ENCODE measurements at regions not wholly inside any gene's neighbourhood (a gene's known extent, or its start where the extent isn't known, plus 50 kb on each side); places are given as distances from the start of the nearest gene placed in this dataset.

- H4K5ac ChIP-seq (ENCODE audit: insufficient read length, low read depth, low read length): no peak overlapping the region
- no peak overlapping the region for H2BK15ac ChIP-seq (ENCODE audit: low read depth, low read length)
- no peaks in the 10 kb centered on the region for H3K9me3 ChIP-seq (ENCODE audit: control insufficient read depth, low read depth, low read length)
- no peak overlapping the region for H2AFZ ChIP-seq (ENCODE audit: low read length)
- H3K56ac ChIP-seq (ENCODE audit: insufficient read length, low read depth, low read length): no peak overlapping the region
- no peak overlapping the region for H2BK20ac ChIP-seq (ENCODE audit: low read depth, low read length, poor library complexity, severe bottlenecking)
- no peak overlapping the region for H3K27ac ChIP-seq (ENCODE audit: insufficient read length, low read depth, low read length)
- no peaks in the 10 kb centered on the region for H3K79me1 ChIP-seq (ENCODE audit: insufficient read depth, low read depth, low read length, poor library complexity, severe bottlenecking)
- H2BK120ac ChIP-seq (ENCODE audit: low read depth, low read length, poor library complexity, severe bottlenecking): no peak overlapping the region
- no peak overlapping the region for H3K23ac ChIP-seq (ENCODE audit: insufficient read length, low read depth, low read length)
- Mint-ChIP-seq H3K27me3 (ENCODE audit: low read depth) (peaks cover 3% of the 10 kb centered on the region), H3K27ac (no peak overlapping the region; a peak in 1 of 7 replicates), H3K4me3 (no peak overlapping the region), H3K4me1 (peaks cover 0 to 5% of the 10 kb centered on the region in 2 experiments; a peak in 2 of 4 replicates), H3K9me3 (no peaks in the 10 kb centered on the region), H3K36me3 (ENCODE audit: insufficient read depth in 1 of 3, low read depth in 3 of 3) (no peaks in the 10 kb centered on the region; a peak in 1 of 7 replicates)
- H3K18ac ChIP-seq (ENCODE audit: insufficient read length, low read depth, low read length): no peak overlapping the region
- no peak overlapping the region for H3T11ph ChIP-seq (ENCODE audit: low read length)
- DNase-seq: no peak
- H3K23me2 ChIP-seq (ENCODE audit: insufficient read length, low read depth, low read length, poor library complexity, severe bottlenecking): no peaks in the 10 kb centered on the region
- no peak overlapping the region for H2BK12ac ChIP-seq (ENCODE audit: insufficient read length, low read depth, low read length)
- H3K4ac ChIP-seq (ENCODE audit: low read depth, low read length): no peak overlapping the region
- H4K91ac ChIP-seq (ENCODE audit: insufficient read length, low read depth, low read length): no peak overlapping the region
- no peak overlapping the region for H3K14ac ChIP-seq (ENCODE audit: insufficient read depth, low read length)
- H4K8ac ChIP-seq (replicated peaks; ENCODE audit: insufficient read length, low read depth, low read length): no peak overlapping the region
- H3K9ac ChIP-seq (ENCODE audit: extremely low read depth, insufficient read length, low read length): no peak overlapping the region
- H2BK5ac ChIP-seq (ENCODE audit: insufficient read length, low read length): no peak overlapping the region
- H2AK5ac ChIP-seq (ENCODE audit: insufficient read length, low read length): no peak overlapping the region
- H3K4me1 ChIP-seq (ENCODE audit: insufficient read depth, low read length): no peaks in the 10 kb centered on the region
- no peak overlapping the region for H3K4me2 ChIP-seq (ENCODE audit: insufficient read depth, insufficient read length, low read length)
- no CpG with 5 or more reads among the region's 2 CpGs for WGBS (ENCODE audit: extremely low coverage, insufficient read length, low lambda C conversion rate)
- H4K20me1 ChIP-seq (ENCODE audit: control insufficient read depth, insufficient read depth, insufficient read length): no peaks in the 10 kb centered on the region
- TF ChIP-seq CTCF (conservative IDR thresholded peaks at IDR 0.05): no peak
- H3K79me2 ChIP-seq (ENCODE audit: insufficient read depth, low read length): no peaks in the 10 kb centered on the region
- no peaks in the 10 kb centered on the region for H3K27me3 ChIP-seq (ENCODE audit: insufficient read depth, low read length)
Observed at GRCh38 chr11:95461348-95461747, 230.3 kb upstream of the SESN3 start.
